ENCODE measurements at regions not wholly inside any gene's neighbourhood (a gene's known extent, or its start where the extent isn't known, plus 50 kb on each side); places are given as distances from the start of the nearest gene placed in this dataset.

- DNase-seq (ENCODE audit: missing footprints) (no peak), ATAC-seq (no peak)
- intact Hi-C loops (cut with DNase I): no loop called here
These were observed 125.5 kb upstream of the POM121L12 start for GRCh38 chr7:52909935-52910334.

- no peak for DNase-seq (ENCODE audit: missing footprints)
- intact Hi-C loops (cut with DNase I): no loop called here
- ATAC-seq: no peak
These were observed 126.3 kb upstream of the POM121L12 start for GRCh38 chr7:52909131-52909530.

- ATAC-seq (no peak), DNase-seq (ENCODE audit: missing footprints) (no peak)
- intact Hi-C loops (cut with DNase I): no loop called here
These were observed 137.7 kb upstream of the POM121L12 start for GRCh38 chr7:52897713-52898112.

- intact Hi-C loops (cut with DNase I): no loop called here
- ATAC-seq: no peak
- no peak for DNase-seq (ENCODE audit: missing footprints)
These were observed 138.1 kb upstream of the POM121L12 start for GRCh38 chr7:52897288-52897687.

DNA sequence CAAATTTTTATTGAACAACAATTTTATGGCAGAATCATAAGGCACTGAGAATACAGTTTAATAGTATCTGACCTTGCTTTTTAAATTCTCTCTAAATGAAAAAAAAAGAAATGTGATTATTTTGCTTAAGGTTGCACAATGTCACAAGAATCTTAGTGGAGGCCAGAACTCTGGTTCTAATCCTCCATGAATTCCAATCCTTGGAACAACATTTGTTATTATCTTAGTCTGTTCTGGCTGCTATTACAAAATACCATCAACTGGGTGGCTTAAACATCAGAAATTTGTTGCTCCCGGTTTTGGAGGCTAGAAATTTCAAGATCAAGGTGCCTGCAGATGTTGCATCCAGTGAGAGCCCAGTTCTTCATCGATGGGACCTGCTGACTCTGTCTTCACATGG, 158.2 kb upstream of the POM121L12 start:
- DNase-seq (ENCODE audit: missing footprints) (no peak), ATAC-seq (peak; percentile 87)
- intact Hi-C loops (cut with DNase I): no loop called here

DNA sequence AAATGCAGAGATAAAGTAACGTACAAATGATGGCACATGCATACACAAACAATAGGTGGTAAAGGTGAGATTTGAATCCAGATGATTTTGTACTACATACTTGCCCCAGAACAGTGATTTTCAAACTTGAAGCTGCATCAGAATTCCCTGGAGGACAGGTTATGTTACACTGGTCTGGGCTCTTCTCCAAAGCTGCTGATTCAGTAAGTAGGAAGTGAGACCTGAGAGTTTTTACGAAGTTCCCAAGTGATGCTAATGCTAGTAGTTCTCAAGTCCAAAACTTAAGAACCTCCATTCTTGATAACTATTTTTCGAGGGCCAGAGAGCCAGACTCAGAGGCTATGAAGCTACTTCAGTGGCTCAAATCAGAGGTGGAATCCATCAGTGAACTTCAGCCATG, 159.0 kb upstream of the POM121L12 start:
- intact Hi-C loops (cut with DNase I): no loop called here
- DNase-seq (ENCODE audit: missing footprints) (no peak), ATAC-seq (peak; percentile 55)

- DNase-seq (ENCODE audit: missing footprints) (no peak), ATAC-seq (peak; percentile 97)
- intact Hi-C loops (cut with DNase I): no loop called here
These were observed 171.8 kb upstream of the POM121L12 start for GRCh38 chr7:52863652-52864051.

DNA sequence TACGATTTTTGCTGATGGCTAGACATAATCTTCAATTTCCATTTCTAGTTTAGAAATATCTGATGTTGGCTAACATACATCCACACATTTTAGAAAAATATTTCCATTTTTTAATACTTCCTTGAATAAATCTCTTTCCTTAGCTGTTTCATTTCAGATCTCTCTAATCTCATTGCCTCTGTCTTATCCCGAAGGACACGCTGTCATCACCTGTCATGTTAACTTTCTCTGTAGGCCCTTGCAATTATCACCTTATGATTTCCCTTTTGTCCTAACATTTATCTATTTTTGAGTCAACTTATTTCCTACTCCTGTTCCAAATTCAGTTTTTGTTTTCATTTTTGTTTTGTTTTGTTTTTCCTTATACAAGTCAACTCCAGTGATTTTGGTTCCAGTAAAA, 173.1 kb upstream of the POM121L12 start:
- peak; percentile 52 for ATAC-seq
- intact Hi-C loops (cut with DNase I): no loop called here
- DNase-seq (ENCODE audit: missing footprints): no peak

GRCh38 chr7:52857367-52857766, 178.1 kb upstream of the POM121L12 start:
- no peak for DNase-seq (ENCODE audit: missing footprints)
- no peak for ATAC-seq
- intact Hi-C loops (cut with DNase I): no loop called here

GRCh38 chr7:52854681-52855080, 180.8 kb upstream of the POM121L12 start:
- intact Hi-C loops (cut with DNase I): no loop called here
- no peak for ATAC-seq

DNA sequence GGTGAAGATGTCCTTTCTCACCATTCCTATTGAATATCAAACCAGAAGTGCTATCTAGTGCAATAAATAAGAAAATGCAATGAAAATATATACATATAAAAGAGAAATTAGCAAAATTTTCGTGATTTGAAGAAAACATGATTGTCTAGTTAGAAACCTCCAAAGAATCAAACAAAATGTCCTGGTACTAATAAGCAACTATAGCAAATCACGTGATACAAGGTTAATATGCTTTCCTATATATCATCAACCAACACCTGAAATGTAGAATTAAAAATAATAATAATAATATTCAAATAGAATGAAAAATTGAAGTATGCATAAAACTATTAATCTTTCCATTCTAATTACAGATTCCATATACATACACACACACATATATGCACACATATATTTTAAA, 183.9 kb upstream of the POM121L12 start:
- intact Hi-C loops (cut with DNase I): no loop called here
- DNase-seq (ENCODE audit: missing footprints) (no peak), ATAC-seq (no peak)

More at GRCh38 chr7:52854681-52855080, 180.8 kb upstream of the POM121L12 start:
- DNase-seq (ENCODE audit: missing footprints): no peak

- no peak for ATAC-seq
- intact Hi-C loops (cut with DNase I): no loop called here
- DNase-seq (ENCODE audit: missing footprints): no peak
These were observed 192.0 kb upstream of the POM121L12 start for GRCh38 chr7:52843436-52843835.

DNA sequence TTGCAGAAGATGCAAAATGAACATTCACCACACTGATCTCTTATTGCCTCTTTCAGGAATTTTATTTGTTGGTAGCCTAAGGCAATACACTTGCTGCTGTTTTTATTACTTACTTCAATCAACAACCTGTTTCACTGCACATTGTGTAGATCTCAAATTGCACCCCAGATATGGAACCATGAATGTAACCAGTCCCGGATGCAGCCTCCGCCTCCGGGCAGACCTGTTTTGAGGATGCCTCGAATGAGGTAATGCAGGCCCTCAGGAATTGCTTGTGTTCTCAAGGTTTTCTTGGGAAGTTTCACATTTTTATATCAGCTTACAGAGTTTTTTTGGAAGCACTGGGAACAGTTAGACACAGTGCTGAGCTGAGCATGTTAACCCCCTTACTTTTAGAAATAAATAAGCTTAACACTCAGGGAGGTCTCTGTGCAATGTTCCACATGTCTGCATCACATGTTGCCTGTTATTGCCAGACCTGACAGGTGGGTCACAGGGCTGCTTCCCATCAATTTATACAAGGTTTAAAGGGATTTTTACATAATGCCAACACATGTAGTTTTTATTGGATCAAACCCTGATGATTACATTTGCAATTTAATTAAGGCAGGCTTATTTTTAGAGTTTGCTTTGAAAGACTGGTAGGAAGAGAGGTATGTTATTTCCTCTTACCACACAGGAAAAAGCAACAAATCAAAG, 193.1 kb upstream of the POM121L12 start:
- intact Hi-C loops (cut with DNase I): no loop called here
- DNase-seq (ENCODE audit: missing footprints) (peak; percentile 58), ATAC-seq (no peak)

DNA sequence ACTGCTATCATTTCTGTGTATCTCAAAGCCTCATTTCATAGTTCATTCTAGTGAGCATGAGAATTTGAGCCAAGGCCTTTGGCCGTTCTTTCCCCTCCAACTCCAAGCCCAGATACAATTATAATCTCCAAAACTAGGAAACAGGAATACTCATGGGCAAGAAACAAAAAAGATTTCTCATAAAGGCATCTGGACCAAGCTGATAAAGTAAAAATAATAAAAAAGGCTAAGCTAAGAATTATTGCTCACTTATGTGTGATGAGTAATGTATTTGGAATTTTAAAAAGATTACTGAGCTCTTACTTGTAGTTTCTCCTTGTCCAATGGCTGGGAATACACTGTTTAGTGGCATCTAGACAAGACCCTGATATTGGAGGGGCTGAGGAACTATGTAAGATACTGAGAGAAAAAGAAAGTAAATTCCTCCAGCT, 196.4 kb upstream of the POM121L12 start:
- ATAC-seq (peak; percentile 85), DNase-seq (ENCODE audit: missing footprints) (no peak)
- intact Hi-C loops (cut with DNase I): no loop called here

DNA sequence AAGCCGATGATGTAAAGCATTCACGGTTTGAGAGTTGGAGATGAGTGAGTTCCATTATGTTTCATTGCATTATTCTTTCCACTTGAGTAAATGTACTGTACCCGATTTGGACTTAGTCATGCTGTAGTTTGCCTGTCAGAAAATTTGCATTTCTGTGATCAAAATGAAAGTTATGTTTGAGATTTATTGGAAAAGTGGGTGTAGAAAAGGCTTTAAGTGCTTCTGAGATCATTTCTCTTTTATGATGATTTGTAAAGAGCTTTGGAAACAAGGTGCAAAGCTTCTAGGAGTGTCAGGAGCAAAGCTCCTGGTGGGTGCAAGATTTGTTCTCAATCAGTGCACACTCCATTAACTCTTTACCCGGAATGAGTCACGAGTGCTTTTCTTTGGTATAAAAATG, 204.1 kb upstream of the POM121L12 start:
- DNase-seq (ENCODE audit: missing footprints): no peak
- intact Hi-C loops (cut with DNase I): no loop called here
- ATAC-seq: no peak

DNA sequence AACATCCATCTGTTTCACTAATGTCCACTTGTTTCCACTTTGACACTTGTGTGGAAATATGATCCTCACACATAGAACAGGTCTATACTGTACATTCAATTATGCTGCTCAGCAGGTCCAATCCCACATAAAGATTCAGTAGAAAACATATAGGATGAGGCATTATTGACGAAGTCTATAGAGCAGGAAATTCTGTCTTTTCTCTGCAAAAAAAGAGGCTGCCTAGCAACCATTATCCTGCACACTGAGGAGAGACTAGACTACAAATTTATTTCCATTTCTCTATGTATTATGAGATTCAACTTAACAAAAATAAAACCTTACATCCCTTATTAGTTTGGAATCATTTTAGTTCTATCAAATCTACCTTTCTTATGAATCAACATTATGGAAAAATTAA, 204.6 kb upstream of the POM121L12 start:
- intact Hi-C loops (cut with DNase I): no loop called here
- no peak for DNase-seq (ENCODE audit: missing footprints)
- no peak for ATAC-seq

- ATAC-seq (no peak), DNase-seq (ENCODE audit: missing footprints) (no peak)
- intact Hi-C loops (cut with DNase I): no loop called here
These were observed 208.7 kb upstream of the POM121L12 start for GRCh38 chr7:52826515-52827265.

GRCh38 chr7:52825611-52826010, 209.8 kb upstream of the POM121L12 start:
- no peak for ATAC-seq
- no peak for DNase-seq (ENCODE audit: missing footprints)
- intact Hi-C loops (cut with DNase I): no loop called here

- intact Hi-C loops (cut with DNase I): no loop called here
- ATAC-seq (no peak), DNase-seq (ENCODE audit: missing footprints) (no peak)
These were observed 223.9 kb upstream of the POM121L12 start for GRCh38 chr7:52811537-52811936.

- DNase-seq (ENCODE audit: missing footprints) (no peak), ATAC-seq (no peak)
- intact Hi-C loops (cut with DNase I): no loop called here
These were observed 235.6 kb upstream of the POM121L12 start for GRCh38 chr7:52799817-52800216.

GRCh38 chr7:52797801-52798200, 237.6 kb upstream of the POM121L12 start:
- no peak for DNase-seq (ENCODE audit: missing footprints)
- ATAC-seq: no peak
- intact Hi-C loops (cut with DNase I): no loop called here
